NCI-H446 (cell line): ENCODE measurements at regions not wholly inside any gene's neighbourhood (a gene's known extent, or its start where the extent isn't known, plus 50 kb on each side); places are given as distances from the start of the nearest gene placed in this dataset.
"Not testable (repeated sequence)": the region's sequence is repeated elsewhere in the genome, so short reads cannot be mapped to it uniquely, and the experiment has no call there.

Experiments
- DNase-seq, 2 experiments: peaks; one replicate each; lab custom pipeline; 2025; lab: John Stamatoyannopoulos, UW

DNA sequence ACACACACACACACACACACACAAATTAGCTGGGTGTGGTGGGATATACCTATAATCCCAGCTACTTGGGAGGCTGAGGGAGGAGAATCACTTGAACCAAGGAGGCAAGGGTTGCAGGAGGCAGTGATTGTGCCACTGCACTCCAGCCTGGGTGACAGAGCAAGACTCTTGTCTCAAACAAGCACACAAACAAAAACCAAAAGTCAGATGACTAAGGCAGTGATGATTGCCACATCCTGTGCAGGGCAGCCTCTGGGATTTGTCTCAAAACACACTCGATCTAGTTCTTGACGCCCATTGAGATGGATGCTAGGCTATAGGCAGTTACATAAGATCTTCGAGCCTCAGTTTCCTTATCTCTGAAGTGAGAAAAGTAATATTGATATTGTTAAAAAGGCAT lies 183.1 kb upstream of the NOTCH2NLA start:
- not testable (repeated sequence) for DNase-seq

DNA sequence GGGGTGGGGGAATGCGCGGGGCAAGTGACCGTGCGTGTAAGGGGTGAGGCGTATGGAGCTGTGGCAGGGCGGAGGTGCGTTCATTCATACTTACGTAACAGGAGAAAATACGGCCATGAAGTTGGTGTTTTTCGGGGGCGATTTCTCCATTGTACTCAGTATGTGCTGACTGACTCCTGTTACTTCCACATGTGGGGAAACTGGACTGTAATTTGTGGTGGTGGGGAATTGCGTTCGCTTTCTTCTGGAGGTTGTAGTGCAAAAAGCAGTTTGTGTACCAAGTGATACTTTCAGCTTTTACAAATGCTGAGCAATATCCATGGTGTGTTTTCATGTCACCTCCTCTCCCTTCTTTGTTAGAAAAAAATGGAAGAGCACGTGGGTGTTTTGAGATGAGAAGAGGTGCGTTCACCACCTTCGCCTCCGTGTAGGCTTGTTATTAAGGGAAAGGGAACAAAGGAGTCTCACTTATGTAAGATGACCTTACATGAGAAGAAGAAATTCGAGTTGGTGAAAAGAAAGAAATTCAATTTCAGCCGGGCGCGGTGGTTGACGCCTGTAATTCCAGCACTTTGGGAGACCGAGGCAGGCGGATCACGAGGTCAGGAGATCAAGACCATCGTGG lies 181.1 kb upstream of the NOTCH2NLA start:
- DNase-seq = not testable (repeated sequence)

DNA sequence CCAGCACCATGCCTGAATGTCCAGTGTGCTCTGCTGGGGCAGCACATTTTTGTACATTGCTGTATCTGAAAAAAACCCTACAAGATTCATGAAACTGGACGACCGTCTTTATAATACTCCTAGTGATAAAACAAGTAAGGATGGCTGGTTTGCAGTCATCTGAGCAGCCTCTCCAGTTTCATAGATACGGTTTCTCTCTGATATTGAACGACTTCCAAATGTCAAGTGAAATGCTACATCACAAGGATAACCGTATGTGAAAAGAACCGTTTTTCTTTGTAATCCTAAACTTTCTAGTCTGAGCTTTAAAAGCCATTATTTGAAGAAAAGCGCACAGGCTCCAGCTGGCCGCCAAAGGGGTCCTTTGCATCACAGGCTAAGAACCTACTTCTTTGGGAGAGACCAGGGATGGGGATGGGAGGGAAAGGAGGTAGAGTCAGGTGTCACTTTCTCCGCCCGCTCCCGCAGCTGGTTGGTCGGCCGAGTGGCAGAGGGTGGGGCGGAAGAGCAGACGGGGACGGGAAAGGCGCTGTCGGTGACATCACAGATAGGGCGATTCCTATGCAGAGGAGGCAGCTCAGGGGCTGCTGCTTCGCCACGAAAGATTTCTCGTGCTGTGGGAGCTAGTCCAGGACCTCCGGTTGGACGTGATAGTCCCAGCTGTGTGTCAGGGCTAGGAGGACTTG lies 180.4 kb upstream of the NOTCH2NLA start:
- DNase-seq = not testable (repeated sequence)

GRCh38 chr1:146401281-146401825 lies 172.5 kb upstream of the NOTCH2NLA start:
- not testable (repeated sequence) for DNase-seq

DNA sequence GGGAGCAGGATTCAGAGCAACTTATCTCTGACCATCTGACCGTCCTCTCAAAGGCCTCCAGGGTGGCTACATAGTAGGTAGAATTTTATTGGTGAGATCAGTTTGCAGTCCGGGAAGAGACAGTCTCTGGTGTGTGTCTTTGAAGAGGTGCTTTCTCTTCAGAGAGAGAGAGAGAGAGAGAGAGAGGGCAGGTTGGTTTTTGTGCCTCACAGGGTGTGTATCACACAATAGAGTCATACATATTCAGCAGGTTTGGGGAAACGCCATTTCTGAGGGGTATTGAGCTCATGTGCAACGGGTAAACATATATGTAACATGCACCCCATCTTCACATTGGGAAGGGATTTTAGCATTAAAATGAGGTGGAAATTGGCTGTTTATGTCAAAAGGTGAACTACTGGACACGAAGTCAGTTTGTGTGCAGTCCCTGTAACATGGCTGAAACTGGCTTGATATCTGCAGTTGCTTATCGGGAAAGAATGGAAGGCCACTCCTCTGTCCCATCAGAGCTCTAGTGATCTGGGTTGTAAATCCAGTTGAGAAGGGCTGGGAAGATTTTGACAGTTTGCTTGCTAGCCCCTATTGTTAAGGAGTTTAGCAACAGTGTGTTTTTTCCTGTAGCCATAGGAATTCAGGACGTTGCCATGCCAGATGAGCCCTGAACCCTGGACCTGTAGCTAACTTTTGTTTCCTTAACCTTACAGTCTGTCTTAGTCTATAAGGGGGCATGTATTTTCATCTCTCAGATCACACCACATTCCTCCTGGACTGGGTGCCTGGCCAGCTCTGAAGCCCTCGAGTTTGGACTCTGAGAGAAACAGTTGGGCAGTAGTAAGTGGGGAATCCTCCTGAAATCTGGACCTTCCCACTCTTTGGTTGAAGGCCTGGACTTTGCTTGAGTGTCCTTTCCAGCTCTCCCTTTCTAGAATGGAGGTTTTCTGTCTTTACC lies 171.6 kb upstream of the NOTCH2NLA start:
- not testable (repeated sequence) for DNase-seq

DNA sequence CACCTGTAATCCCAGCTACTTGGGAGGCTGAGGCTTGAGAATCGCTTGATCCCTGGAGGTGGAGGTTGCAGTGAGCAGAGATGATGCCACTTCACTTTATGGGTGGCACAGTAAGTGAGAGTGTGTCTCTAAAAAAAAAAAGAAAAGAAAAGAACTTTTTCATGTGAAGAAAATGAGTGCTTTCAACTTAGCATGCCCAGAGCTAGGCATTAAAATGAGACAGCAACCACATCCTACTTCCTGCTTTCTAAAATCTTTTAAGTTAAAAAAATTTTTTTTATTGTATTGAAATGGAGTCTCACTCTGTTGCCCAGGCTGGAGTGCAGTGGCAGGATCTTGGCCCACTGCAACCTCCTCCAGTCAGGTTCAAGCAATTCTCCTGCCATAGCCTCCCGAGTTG lies 170.4 kb upstream of the NOTCH2NLA start:
- DNase-seq = not testable (repeated sequence)

DNA sequence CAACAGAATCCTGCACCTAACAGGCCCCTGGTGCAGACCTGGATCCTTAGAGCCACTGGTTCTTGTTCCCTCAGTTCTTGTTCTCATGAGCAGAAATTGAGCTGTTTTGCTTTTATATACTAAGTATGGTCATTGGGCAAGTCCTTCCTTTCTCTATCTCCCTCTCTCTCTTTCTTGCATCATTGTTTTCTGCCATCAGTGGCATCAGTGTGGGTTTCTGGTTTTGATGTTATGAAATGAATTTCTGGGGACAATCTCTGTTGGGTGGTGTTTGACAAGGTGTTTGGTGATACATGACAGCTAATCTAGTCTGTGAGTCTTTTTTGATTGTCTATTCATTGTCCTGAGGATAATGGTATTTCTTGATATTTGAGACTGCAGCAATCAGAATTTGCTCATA lies 168.0 kb upstream of the NOTCH2NLA start:
- not testable (repeated sequence) for DNase-seq

DNA sequence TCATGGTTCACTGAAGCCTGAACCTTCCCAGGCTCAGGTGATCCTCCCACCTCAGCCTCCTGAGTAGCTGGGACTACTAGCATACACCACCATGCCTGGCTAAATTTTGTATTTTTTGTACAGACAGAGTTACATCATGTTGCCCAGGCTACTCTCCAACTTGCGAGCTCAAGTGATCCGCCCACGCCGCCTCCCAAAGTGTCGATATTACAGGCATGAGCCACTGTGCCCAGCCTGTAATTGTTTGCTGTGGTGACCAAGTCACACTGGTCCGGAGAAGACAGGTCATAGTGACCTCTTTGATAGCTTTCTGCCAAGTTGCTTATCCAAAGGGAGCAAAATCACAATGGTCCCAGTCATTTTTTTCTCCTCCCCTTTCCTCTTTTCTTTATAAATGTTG lies 167.4 kb upstream of the NOTCH2NLA start:
- DNase-seq = not testable (repeated sequence)

DNA sequence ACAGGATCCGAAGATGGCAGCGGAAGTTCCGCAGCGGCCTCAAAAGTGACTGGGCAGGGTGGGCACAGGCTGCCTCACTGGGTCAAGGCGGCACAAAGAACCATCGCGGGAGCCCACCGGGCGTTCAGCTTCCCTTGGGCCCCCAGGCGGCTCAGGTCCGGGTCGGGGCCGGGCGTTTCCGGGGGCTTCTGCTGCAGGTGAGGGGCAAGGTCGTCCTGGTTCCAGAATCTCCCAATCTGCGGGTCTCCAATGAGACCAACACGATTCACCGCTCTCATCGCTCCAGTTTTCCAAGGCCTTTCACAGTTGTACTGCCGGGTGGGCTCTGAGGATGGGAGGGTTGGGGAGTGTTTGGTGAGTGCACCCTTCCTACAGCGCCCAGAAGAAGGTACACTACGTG lies 165.0 kb upstream of the NOTCH2NLA start:
- DNase-seq = not testable (repeated sequence)

DNA sequence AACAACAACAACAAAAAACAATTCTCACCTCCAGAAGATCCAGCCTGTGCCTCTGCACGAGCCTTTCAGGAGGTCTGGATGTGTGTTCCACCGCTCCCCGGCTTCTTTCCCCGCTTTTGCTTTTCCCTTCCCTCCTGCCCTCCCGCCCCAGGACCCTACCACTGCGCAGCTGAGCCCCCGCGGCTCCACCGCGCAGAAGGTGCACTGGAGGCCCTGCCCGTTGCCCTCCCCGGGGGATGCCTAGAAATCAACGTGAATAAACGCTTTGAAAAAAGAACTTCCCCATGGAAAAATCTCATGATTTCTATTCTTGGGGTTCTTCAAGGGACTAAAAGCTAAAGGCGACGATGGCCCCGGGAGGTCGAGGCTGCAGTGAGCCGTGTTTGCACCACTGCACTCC lies 164.3 kb upstream of the NOTCH2NLA start:
- DNase-seq = not testable (repeated sequence)

DNA sequence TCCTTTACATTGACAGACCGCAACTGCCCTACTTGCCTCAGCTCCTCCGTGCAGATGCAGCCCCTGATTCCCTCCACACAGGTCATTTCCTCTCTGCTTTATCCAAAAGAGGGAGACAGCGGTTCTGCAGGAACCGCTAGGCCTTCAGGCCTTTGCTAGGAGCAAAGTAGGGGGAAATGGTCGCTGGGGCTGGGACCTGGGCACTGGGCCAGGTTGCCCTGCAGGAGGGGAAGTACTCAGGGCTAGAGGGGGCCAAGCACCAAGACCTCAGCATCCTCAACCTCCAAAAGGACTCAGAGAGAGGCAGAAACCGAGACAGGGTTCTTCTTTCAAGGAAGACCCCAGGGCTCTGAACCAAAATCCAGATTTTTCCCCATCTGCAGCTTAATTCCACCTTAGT lies 160.4 kb upstream of the NOTCH2NLA start:
- DNase-seq = not testable (repeated sequence)

GRCh38 chr1:146387750-146388469 lies 159.1 kb upstream of the NOTCH2NLA start:
- peak; percentile 64 to 74 for DNase-seq

GRCh38 chr1:146386851-146387749 lies 158.3 kb upstream of the NOTCH2NLA start:
- peak; percentile 95 for DNase-seq

DNA sequence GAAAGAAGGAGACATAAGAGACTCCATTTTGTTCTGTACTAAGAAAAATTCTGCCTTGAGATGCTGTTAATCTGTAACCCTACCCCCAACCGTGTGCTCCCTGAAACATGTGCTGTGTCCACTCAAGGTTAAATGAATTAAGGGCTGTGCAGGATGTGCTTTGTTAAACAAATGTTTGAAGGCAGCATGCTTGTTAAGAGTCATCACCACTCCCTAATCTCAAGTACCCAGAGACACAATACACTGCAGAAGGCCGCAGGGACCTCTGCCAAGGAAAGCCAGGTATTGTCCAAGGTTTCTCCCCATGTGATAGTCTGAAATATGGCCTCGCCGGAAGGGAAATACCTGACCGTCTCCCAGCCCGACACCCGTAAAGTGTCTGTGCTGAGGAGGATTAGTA lies 152.4 kb upstream of the NOTCH2NLA start:
- DNase-seq = not testable (repeated sequence)

DNA sequence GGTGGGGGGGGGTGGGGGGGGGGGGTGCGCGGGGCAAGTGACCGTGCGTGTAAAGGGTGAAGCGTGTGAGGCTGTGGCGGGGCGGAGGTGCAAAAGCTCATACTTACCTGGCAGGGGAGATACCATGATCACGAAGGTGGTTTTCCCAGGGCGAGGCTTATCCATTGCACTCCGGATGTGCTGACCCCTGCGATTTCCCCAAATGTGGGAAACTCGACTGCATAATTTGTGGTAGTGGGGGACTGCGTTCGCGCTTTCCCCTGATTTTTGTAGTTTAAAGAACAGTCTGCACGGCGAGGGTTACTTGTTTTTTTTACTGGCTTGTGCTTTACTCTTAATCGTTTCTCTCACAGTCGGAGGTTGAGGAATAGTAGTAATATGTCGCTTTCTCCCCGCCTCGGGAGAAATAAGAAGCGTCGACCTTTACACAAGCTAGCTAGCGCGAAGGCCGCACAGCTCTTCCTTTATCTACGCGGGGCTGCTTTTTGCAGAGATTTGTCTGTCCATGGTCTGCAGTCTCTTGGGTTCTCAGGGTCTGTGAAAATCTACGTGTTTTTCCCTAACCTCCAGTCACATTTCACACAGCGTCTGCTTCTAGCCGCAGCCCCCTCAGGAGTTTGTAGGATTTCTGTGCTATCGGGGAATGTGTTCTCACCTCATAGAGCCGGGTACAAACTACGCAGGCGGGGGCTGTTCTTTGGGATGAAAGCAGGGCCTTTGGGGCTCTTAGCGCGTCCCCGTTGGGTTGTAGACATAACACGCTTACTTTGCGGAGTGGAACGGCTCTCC lies 148.1 kb upstream of the NOTCH2NLA start:
- peak; percentile 99 for DNase-seq

DNA sequence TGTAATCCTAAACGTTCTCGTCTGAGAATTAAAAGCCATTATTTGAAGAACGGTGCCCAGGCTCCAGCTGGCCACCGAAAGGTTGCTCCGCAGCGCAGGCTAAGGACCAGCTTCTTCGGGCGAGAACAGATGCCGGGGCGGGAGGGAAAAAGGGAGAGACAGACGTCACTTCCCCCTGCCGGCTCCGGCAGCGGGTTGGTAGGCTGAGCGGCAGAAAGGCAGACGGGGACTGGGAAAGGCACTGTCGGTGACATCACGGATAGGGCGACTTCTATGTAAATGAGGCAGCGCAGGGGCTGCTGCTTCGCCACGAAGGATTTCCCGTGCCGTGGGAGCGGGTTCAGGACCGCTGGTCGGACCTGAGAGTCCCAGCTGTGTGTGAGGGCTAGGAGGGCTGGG lies 147.5 kb upstream of the NOTCH2NLA start:
- DNase-seq = peak; percentile 84

GRCh38 chr1:146375108-146375507 lies 146.3 kb upstream of the NOTCH2NLA start:
- DNase-seq = not testable (repeated sequence)

GRCh38 chr1:146369940-146370339 lies 141.1 kb upstream of the NOTCH2NLA start:
- DNase-seq = not testable (repeated sequence)

- not testable (repeated sequence) for DNase-seq
Measured at GRCh38 chr1:146355373-146355772, 126.6 kb upstream of the NOTCH2NLA start.

DNA sequence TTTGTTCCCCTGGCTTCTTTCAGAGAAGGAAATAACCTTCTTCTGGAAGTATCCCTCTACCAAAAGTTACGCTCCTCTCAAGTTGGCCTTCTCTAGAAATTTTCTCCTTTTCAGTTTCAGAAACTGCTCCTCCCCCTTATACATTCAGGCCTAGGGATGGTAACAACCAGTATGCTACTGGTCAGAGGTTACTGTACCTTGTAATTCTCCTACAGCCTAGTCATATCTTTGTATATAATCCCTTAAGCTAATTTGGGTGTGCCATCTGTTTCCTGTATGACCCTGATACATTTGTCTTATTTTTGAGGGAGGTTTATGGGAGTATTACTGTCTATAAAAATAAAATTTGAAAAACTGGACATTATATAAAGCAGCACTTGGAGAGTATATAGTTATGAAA lies 98.0 kb upstream of the NOTCH2NLA start:
- DNase-seq = not testable (repeated sequence)
